GM19397 (cell line): ENCODE measurements at regions not wholly inside any gene's neighbourhood (a gene's known extent, or its start where the extent isn't known, plus 50 kb on each side); places are given as distances from the start of the nearest gene placed in this dataset.

Experiments
- ATAC-seq: cut with Tn5 transposase; IDR thresholded peaks from one replicate; pipeline ENCODE4 v1.9.1; 2021; ENCODE audit warnings: mild to moderate bottlenecking, moderate library complexity; ENCODE audit not compliant: unreplicated experiment

DNA sequence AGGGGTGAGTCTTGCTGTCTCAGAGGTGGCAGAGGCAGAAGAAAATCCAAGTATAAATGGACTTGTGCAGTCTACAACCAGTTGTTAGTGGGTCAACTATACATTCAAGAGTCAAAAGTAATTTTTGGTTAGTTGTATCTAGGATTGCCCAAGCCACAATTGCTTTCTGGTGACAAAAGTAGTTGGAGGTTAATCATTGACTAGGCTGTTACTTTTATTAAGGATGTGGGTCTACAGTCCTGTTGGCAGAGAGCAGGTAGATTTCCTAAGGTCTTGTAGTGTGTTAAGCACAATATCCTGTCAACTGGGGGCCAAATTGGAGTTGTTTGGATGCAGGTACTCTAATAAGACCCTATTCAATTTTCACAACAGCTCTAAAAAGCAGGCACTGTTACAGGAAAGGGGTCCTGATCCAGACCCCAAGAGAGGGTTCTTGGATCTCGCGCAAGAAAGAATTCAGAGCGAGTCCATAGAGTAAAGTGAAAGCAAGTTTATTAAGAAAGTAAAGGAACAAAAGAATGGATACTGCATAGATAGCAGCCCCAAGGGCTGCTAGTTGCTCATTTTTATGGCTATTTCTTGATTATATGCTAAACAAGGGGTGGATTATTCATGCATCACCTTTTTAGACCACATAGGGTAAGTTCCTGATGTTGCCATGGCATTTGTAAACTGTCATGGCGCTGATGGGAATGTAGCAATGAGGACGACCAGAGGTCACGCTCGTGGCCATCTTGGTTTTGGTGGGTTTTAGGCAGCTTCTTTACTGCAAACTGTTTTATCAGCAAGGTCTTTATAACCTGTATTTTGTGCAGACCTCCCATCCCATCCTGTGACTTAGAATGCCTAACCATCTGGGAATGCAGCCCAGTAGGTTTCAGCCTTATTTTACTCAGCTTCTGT, 232.6 kb upstream of the SRRM4 start:
- no peak for ATAC-seq

DNA sequence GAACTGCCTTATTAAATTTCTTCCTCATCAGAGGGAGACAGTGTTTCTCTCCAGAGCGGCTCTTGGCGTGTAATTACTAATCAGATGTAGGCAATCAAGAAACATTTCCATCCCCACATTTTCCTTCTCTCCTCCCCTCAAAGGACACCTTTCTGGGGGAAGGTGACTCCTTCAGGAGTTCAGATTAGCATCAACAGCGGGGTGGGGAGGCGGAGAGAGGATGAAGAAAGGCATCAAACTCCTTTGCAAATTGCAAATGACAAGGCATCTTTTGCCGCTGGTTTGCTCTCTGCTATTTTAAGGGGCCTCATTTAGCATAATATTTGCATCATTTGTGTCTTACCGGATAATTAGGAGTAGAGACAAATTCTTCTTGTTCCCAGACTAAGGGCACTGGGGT, 231.7 kb upstream of the SRRM4 start:
- no peak for ATAC-seq

DNA sequence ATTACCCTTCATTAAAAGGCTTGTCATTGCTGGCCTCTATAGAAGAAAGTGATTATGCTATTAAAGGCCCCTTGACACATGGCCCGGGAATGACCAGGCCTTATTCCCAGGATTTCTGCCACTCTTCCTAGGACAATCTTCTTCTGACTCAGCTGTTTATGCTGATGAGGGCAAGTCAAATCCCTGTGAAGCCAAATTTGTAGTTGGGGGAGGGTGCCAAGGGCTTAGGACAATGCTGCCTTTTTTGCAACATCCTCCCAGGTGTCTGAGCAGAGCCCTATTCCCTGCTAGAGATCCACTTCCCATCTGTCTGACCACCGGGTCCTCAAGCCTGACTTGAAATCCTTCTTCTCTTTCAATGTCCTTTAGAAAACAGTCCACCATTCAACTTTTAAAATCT, 230.7 kb upstream of the SRRM4 start:
- no peak for ATAC-seq

DNA sequence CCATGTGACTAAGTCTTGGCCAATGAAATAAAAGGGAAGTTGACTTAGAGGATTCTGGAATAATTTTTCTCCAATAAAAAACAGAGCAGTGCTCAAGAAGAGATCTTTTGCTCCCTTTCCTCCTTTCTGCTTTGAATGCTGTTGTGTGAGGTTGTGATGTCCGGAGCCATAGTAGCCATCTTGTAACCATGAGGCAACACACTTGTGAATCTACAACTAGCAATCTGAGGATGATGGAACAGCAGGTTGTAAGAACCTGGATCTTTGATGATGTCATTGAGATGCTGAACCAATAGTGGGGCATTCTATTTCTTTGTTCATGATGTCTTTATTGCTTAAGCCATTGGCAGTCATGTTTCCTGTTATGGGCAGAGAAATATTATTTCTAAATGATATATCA, 230.0 kb upstream of the SRRM4 start:
- no peak for ATAC-seq

DNA sequence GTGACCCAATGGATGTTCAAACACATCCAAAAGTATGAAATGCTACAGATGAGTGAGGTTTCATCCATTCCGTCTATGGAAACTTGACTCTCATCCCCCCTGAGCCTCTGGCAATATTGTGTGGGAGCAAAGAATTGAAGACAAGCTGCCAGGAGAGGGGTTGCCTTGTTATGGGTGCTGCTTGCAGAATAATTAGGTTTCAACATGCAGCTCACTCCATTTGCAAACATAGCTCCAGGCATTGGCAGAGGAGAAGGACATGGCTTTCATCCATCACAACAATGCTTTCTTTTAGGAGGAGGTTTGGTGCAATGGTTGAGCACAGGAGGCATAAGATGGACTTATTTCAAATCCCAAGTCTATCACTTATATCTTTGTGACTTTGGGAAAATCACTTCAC, 220.7 kb upstream of the SRRM4 start:
- no peak for ATAC-seq

DNA sequence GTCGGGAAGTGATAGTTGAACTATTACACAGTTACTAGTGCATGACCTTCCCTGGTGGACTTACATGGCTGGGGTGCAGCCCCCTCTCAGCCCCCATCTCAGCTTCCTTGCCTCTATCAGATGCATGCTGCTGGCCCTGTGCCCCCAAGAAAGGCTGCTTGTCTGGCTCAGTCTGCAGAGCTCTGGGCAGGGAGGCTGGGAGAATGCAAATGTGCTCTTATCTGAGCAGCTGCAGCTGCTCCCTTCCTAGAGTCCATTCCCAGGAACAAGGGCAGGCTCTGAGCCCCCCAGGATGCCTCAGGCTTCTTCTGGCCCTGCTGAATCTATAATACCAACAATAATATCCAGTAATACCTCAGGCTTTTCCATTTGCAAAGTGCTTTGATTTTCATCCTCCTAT, 218.1 kb upstream of the SRRM4 start:
- no peak for ATAC-seq

DNA sequence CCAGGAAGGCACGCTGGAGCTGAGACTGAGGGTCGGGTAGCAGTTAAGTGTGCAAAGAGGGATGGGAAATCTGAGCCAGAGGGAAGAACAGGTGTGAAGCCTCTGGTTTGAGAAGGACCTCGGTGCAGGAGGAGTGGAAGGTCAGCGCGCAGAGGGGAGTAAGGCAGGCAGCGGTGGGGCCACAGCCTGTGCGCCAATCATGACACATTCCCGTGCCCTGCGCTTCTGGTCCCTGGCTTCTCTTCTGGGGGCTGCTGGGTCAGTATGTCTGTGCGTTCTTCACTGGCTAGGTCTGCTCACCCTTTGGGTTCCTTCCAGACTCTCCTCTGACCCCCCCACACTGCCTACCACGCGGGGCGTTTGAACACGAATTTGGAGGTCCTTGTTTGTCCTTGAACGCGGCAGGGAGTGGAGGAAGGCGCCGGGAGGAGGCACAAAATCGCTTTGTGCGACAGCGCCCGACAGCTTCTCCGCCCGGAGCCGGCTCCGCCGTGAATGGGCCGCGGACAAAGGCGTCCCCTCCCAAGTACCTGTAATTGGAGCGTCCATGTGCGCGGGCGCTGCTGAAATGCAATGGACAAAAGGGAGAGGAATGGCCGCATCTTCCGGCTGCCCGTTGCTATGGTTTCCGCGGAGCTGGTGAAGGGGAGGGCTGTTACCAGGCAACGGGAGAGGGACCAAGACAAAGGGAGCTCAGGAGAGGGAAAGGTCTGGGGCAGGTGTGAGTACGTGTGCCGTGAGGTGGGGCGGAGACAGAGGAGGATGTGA, 207.2 kb upstream of the SRRM4 start:
- ATAC-seq, result no peak

DNA sequence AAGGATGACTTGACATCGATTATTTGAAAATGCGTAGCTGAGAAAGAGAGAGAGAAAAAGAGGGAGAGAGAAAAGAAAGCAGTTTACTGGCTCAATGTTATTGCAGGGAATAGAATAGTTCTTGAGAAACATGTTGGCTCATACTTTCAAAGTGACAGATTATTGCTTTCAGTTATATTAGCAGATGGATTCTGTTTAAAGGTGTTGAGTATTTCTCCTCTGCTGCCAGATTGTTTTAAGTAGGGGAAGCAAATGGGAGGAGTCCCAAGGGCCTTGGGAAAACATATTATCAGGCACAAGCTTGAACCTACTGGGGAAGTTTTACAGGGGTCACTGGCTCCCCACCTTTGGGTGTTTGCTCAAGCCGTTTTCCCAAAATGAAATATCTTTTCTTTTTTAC, 203.8 kb upstream of the SRRM4 start:
- no peak for ATAC-seq

DNA sequence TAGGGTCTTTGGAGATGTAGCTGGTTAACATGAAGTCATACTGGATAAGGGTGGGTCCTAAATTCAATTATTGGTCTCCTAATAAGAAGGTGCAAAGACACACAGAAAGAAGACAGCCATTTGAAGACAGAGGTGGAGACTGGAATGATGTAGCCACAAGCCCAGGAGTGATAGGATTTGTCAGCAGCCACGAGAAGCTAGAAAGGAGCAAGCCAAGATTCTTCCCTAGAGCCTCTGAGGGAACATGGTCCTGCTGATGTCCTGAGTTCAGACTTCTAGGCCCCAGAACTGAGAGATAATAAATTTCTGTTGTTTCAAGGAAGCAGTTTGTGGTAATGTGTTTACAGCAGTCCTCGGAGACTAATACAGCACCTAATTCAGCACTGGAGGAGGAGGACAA, 203.3 kb upstream of the SRRM4 start:
- ATAC-seq, result no peak

DNA sequence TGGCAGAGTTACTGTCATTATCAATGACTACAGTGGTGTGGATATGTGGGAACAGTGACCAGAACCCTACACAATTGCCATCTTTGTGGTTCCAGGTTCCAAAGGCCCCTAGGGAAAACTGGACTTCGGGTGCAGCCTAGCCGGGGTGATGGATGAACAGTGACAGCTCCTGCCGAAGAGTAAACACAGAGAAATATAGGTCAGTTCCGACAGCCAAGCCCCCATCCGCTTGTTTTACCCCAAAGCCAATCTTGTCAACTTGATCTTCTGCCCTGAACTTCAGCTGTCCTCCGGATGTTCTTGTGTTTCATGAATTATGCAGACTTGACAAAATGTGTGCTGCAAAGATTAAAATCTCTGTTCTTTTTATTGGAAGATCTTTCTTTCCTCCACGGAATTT, 200.4 kb upstream of the SRRM4 start:
- no peak for ATAC-seq

DNA sequence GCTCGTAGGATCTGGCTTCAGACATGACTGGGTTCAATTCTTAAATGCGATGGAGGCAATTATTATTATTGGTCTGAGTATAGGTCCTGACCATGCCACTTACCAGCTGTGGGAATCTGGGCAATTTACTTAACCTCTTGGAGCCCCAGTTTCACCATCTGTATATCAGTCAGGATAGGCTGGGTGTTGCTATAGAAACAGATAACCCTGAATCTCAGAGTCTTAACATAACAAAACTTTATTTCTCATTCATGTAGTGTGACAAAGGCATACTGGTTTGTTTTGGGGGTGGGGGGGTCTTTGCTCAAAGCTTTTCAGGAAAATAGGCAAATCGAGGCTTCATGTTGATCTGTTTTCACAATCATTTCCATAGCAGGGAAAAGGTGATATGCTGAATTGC, 199.6 kb upstream of the SRRM4 start:
- no peak for ATAC-seq

DNA sequence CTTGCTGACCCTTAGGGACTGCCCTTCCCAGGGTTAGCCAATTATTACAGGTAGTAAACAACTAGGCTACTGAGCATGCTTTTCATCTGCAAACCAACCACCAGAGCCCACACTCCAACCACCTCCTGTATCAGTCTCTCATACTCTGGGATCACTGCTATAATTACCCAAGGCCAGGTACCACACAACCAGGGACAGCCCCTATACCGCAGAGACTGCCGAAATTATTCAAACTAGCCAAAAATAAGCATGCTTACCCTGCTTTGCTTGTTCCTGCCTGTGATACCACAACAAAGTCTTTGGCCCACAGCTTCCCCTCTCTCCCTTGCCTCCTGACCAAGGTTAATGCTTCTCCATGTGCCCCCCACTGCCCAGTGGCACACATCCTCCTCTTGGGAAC, 197.6 kb upstream of the SRRM4 start:
- no peak for ATAC-seq

DNA sequence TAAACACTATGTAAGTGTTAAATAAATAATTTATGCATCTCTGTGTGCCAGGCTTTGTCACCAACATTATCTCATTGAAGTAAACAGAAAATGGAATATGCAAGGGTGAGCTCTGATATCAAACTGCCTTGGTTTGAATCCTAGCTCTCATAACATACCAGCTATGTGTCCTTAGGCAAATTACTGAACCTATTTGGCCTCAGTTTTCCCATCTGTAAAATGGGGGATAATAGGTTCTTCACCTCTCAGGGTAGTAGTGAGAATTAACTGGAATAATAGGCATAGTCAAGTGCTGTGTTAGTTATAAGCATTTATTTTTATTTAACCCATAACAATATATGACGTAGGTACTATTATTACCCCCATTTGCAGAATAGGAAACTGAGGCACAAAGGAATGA, 190.8 kb upstream of the SRRM4 start:
- ATAC-seq, result no peak

DNA sequence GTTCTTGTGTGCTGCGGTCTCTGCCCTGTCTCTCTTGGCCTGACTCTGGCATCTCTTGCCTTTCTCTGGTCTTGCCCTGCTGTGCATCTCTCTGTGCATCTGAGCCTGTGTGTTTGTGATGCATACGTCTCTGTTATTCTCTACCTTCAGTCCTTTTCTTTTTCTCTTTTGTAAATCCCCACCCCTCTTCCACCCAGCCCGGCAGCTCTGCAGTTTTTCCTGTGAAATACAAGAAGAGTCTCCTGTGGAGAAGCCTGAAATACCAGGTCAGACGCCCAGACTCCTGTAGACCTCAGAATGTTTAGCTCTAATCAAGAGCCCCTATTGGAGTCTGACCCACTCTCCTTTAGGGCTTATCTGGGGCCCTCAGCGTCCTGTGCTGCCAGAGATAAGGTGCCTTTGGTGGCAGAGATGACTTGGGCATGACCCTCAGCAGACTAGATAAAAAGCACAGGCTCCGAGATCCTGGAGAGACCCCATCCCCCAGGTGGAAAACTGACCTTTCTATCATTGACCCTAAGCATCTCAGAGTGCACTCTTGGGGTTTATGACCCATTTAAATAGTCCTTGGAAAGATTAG, 167.5 kb upstream of the SRRM4 start:
- ATAC-seq, result no peak

DNA sequence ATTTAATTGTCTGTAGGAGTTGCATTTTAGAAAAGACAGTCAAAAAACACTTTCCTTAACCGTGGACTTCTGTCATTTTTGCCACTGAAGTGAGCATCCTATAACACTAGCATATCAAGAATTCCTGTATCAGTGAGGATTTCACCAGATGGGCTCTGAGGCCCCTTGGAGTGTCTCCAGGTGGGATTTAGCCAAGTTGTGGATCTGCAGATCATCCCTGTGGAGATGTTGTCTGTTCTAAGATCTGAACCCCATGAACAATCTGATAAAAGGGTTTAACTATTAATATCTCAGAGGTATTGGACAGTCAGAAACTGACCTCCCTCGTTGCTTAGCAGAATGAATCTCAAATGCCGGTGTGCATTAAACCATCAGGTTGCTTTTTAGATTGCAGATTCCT, 165.0 kb upstream of the SRRM4 start:
- no peak for ATAC-seq

DNA sequence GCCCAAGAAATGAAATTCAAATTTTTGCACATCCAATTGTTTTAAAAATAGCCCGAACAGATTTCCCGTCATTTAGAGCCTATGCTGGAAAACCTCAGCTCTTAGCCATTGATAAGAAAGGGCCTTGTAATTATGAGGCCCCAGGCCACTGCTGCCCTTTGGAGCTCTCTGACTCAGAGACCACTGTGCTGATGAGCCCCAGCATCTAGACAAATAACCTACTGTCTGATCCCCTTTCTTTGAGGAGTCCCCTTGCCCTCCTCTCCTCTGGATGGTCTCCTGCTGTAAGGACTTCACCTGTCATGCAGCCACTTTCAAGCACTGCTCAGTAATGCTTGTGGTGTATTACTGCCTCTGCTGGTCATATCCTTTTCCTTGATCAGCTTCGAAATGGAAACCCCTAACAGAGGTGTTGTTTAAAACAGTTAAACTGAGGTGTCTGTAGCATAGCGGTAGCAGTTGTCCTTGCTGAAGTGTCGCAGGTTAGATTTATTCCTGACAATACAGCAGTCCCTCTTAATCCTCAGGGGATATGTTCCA, 159.9 kb upstream of the SRRM4 start:
- no peak for ATAC-seq

DNA sequence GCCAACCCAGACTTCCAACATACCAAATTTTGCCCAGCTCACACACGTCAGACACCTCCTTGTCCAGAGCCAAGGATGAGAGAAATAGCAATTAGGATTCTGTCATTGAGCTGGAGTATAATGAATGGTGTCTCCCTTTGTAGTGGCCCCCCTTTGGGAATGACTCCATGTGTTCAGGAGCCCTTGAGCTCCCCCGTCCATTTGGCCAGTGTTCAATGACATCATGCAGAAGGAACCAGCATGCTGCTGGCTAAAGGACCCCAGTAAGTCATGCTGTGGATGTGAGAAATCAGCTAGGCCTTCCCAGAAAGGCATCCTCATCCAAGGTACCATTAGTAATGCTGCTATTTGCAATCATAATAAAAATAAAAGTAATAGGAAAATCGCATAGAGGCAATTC, 158.8 kb upstream of the SRRM4 start:
- ATAC-seq, result no peak

DNA sequence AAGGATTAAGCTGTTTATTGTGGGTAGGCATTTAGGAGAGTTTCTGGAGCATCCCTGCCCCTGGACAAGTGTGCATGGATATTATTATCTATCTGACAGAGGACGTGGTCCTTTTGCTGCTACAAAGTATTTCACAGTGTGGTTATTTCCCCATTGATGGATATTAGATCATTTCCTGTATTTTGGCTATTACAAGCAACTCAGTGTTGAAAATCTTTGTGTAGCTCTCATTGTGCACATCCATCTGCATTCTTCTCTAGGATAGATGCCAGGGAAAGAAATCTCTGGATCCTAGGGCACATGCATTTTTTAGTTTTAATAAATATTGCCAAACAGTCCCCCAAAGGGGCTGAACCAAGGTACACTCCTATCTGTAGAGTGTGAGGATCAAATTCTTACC, 154.3 kb upstream of the SRRM4 start:
- no peak for ATAC-seq

DNA sequence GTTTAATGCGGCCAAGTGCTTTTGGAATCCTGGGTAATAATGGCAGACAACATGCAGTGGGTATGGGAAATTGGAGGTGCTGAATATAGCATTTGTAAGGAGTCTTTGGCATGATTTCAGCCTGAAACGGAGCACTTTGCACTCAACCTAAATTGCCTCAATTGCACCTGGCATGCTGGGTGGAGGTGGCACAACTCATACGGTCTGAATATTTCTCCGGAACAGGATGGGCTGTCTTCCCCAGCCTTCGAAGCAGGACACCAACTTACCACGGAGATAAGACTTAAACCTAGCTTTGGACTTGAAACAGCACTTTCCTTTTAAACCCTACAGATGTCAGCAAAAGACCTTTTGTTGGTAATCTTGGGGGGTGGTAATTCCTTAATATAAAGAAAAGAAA, 153.7 kb upstream of the SRRM4 start:
- no peak for ATAC-seq

DNA sequence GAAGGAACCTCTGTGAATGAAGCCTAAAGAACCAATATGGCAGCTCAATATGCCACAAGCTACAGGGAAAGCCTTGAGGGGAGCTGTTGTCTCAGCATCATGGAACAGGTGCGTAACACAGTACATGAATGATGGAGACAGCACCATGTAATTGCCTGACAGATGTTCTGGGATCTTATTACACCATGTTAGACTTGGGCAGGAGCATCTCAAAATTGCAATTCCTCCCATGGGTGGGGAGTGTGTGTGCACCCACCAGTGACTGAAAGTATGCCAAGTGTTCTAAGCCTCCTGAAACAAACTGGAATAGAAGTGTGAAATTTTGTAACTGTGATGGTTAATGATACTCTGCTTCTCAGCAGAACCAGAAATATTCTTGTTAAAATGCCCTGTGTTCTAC, 151.0 kb upstream of the SRRM4 start:
- ATAC-seq, result no peak

DNA sequence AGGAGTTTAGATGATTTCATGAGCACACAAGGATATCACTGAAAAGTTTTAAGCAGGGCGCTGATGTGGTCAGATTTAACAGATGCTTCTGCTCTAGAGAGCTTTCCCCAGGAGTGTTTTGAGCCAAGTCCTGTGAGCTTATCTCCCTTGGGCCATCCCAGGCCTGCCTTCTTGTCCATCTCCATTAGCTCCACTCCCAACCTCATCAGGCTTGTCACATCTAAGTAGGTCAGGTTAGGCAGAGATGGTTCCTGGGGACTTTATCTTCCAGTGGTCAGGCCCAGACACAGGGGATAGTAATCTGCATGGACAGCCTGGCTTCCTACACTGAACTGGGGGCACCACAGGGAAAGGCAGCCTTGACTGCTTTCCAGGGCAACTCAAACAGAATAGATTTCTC, 145.4 kb upstream of the SRRM4 start:
- no peak for ATAC-seq

DNA sequence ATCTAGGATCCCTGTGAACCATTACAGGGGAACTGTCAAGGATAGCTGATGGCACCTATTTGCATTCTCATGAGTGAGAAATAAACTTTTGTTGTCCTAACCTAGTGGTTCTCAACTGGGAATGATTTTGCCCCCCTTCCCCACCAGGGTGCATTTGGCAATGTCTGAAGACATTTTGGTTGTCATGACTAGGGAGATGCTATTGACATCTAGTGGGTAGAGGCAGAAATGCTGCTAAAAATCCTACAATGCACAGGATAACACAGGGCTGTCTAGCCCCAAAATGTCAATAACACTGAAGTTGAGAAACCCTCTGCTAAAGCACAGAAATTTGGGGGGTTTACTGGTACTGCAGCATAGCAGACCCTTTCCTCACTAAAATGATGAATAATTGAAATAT, 140.9 kb upstream of the SRRM4 start:
- ATAC-seq, result no peak
